Mesendoderm (in vitro differentiated cells): ENCODE measurements at regions not wholly inside any gene's neighbourhood (a gene's known extent, or its start where the extent isn't known, plus 50 kb on each side); places are given as distances from the start of the nearest gene placed in this dataset.
"Not testable (repeated sequence)": the region's sequence is repeated elsewhere in the genome, so short reads cannot be mapped to it uniquely, and the experiment has no call there.

ENCODE experiments used
- DNase-seq: peaks from one replicate; pipeline ENCODE4 v3.0.0; 2013
- H2AK5ac ChIP-seq: 2 replicates; pipeline ENCODE4 v1.6.1; 2013; ENCODE audit warnings: low read length, inconsistent platforms
- H2BK120ac ChIP-seq: 2 replicates; pipeline ENCODE4 v1.6.1; 2013; ENCODE audit warnings: low read depth, mild to moderate bottlenecking, low read length, moderate library complexity, mixed read lengths
- H2BK15ac ChIP-seq: replicated peaks from 2 replicates; pipeline ENCODE4 v1.6.1; 2013; ENCODE audit warnings: low read depth, mild to moderate bottlenecking, moderate library complexity
- H2BK5ac ChIP-seq: 2 replicates; pipeline ENCODE4 v1.6.1; 2013; ENCODE audit warnings: low read length, inconsistent platforms
- H3K18ac ChIP-seq: 2 replicates; pipeline ENCODE4 v1.6.1; 2013; ENCODE audit warnings: mild to moderate bottlenecking, low read length, mixed read lengths
- H3K23ac ChIP-seq: one replicate; pipeline ENCODE4 v1.6.1; 2013; ENCODE audit warnings: low read length
- H3K27ac ChIP-seq: 2 replicates; pipeline ENCODE4 v1.5.1; 2013; ENCODE audit warnings: low read depth, mild to moderate bottlenecking, inconsistent platforms, low read length, moderate library complexity
- H3K27me3 ChIP-seq: 2 replicates; pipeline ENCODE4 v1.6.1; 2013; ENCODE audit warnings: low read length, control low read depth, mild to moderate bottlenecking, inconsistent platforms; ENCODE audit not compliant: insufficient read depth, poor library complexity
- H3K36me3 ChIP-seq: 2 replicates; pipeline ENCODE4 v1.6.1; 2013; ENCODE audit warnings: low read length, inconsistent platforms; ENCODE audit not compliant: control insufficient read depth, insufficient read depth
- H3K4ac ChIP-seq: one replicate; pipeline ENCODE4 v1.6.1; 2013; ENCODE audit warnings: low read depth, mild to moderate bottlenecking, low read length, moderate library complexity
- H3K4me1 ChIP-seq: 2 replicates; pipeline ENCODE4 v1.6.1; 2013; ENCODE audit warnings: low read depth, low read length, inconsistent platforms; ENCODE audit not compliant: control insufficient read depth
- H3K4me2 ChIP-seq: 2 replicates; pipeline ENCODE4 v1.6.1; 2013; ENCODE audit warnings: low read length
- H3K4me3 ChIP-seq: 2 replicates; pipeline ENCODE4 v1.5.1; 2013; ENCODE audit warnings: mild to moderate bottlenecking, low read length
- H3K56ac ChIP-seq: one replicate; pipeline ENCODE4 v1.6.1; 2013; ENCODE audit warnings: low read length
- H3K79me1 ChIP-seq: 2 replicates; pipeline ENCODE4 v1.6.1; 2013; ENCODE audit warnings: low read length, inconsistent platforms
- H3K79me2 ChIP-seq: 2 replicates; pipeline ENCODE4 v1.6.1; 2013; ENCODE audit warnings: mild to moderate bottlenecking, low read length; ENCODE audit not compliant: control insufficient read depth, insufficient read depth
- H3K9ac ChIP-seq: 2 replicates; pipeline ENCODE4 v1.6.1; 2013; ENCODE audit warnings: low read length, inconsistent platforms
- H4K5ac ChIP-seq: one replicate; pipeline ENCODE4 v1.6.1; 2013; ENCODE audit warnings: low read length
- H4K8ac ChIP-seq: one replicate; pipeline ENCODE4 v1.6.1; 2013; ENCODE audit warnings: low read depth, mild to moderate bottlenecking, control low read depth, low read length, moderate library complexity
- WGBS: extraction: QIAGEN DNeasy Blood & Tissue Kit; methylation state at CpG from one replicate; pipeline ENCODE4 v1.1.7; 2013; ENCODE audit warnings: low lambda C conversion rate, missing lambda C conversion rate; ENCODE audit not compliant: insufficient coverage; ENCODE audit errors: extremely low coverage; 5-methylcytosine and 5-hydroxymethylcytosine counted together

DNA sequence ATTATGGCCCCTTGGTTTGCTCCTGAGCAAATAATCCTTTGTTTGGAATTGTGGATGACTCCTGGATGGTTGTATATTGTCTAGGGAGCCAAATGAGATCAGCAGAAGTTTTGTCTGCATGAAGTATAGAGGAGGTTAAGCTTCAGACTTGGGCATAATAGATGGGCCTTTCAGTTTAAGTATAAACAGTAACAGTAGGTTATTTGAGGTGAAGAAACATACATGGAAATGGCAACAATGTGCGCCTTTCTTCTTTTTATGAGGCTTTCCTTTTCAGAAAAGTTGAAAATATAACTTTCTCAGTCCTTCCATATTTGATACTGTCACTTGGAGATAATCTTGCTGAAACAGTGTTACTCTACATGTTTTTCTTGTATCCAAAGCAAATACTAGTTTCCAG, 63.7 kb upstream of the PPP1R12A start:
- Histone ChIP-seq H2BK15ac (no peak overlapping the region), H2BK120ac (no peak overlapping the region), H3K79me2 (no peaks in the 10 kb centered on the region), H3K4me1 (peaks cover 2% of the 10 kb centered on the region), H4K5ac (no peak overlapping the region), H3K4me2 (no peak overlapping the region), H3K79me1 (no peaks in the 10 kb centered on the region), H3K9ac (no peak overlapping the region), H3K27me3 (no peaks in the 10 kb centered on the region), H2AK5ac (no peak overlapping the region), H3K23ac (no peak overlapping the region), H3K4me3 (no peak overlapping the region), H3K36me3 (no peaks in the 10 kb centered on the region), H3K27ac (no peak overlapping the region), H3K56ac (no peak overlapping the region), H4K8ac (no peak overlapping the region), H3K18ac (no peak overlapping the region), H2BK5ac (no peak overlapping the region), H3K4ac (no peak overlapping the region)
- WGBS: no CpG with 5 or more reads among the region's 1 CpG
- no peak for DNase-seq

DNA sequence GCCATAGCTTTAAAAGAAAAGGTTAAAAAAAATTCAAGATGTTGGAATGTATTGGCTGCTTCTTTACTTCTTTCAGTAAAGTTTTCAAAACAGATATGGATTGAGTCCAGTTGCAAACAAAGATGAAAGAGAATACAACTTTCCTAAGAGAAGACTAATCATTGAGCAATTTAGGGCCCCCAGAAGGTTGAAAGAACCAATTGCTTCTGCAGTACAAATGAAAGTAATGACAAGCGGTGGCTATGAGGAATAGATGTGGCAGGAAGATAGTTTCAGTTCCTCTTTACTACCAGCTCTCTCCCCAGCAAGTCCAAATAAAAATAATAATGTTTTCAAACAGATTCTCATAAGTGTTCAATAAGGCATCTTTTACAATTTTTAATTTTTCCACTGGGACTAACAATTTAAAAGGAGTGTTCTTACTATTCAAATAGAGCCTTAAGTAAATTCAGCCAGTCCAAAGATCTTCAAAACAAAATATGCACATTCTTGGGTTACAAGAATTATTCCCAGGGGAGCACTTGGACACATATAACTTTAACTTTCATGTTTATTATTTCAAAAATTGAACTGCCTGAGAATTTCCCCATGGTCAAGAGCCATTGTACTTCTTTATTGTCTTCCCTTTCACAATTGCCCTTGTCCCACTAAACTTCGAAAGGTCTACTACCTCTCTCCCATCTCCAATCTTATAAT, 62.3 kb upstream of the PPP1R12A start:
- Histone ChIP-seq H3K79me2 (no peaks in the 10 kb centered on the region), H2BK15ac (no peak overlapping the region), H2BK120ac (no peak overlapping the region), H3K4me2 (no peak overlapping the region), H3K36me3 (no peaks in the 10 kb centered on the region), H3K9ac (no peak overlapping the region), H2AK5ac (no peak overlapping the region), H2BK5ac (no peak overlapping the region), H3K23ac (no peak overlapping the region), H3K56ac (no peak overlapping the region), H4K8ac (no peak overlapping the region), H3K4me1 (peaks cover 2% of the 10 kb centered on the region), H3K18ac (no peak overlapping the region), H3K79me1 (no peaks in the 10 kb centered on the region), H3K27me3 (no peaks in the 10 kb centered on the region), H3K4me3 (no peak overlapping the region), H4K5ac (no peak overlapping the region), H3K4ac (no peak overlapping the region), H3K27ac (no peak overlapping the region)
- no CpG with 5 or more reads among the region's 2 CpGs for WGBS
- no peak for DNase-seq

DNA sequence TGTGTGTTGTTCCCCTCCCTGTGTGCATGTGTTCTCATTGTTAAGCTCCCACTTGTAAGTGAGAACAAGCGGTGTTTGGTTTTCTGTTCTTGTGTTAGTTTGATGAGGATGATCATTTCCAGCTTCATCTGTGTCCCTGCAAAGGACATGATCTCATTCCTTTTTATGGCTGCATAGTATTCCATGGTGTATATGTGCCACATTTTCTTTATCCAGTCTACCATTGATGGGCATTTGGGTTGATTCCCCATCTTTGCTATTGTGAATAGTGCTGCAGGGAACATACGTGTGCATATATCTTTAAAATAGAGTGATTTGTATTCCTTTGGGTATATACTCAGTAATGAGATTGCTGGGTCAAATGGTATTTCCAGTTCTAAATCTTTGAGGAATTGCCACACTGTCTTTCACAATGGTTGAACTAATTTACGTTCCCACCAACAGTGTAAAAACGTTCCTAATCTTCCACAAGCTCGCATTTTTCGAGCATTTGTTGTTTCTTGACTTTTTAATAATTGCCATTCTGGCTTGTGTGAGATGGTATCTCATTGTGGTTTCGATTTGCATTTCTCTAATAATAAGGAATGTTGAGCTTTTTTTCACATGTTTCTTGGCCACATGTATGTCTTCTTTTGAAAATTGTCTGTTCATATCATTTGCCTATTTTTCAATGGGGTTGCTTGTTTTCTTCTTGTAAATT, 60.6 kb upstream of the PPP1R12A start:
- H3K23ac ChIP-seq, H2BK15ac ChIP-seq, H4K5ac ChIP-seq, H3K9ac ChIP-seq, H3K56ac ChIP-seq, H3K4me3 ChIP-seq, H3K27ac ChIP-seq, H2AK5ac ChIP-seq, H3K4me2 ChIP-seq, H3K4ac ChIP-seq, H3K18ac ChIP-seq, H3K4me1 ChIP-seq, H3K79me1 ChIP-seq, H2BK5ac ChIP-seq, H4K8ac ChIP-seq, H3K79me2 ChIP-seq, H3K36me3 ChIP-seq, H3K27me3 ChIP-seq, H2BK120ac ChIP-seq, DNase-seq: not testable (repeated sequence)
- WGBS: no CpG with 5 or more reads among the region's 7 CpGs

DNA sequence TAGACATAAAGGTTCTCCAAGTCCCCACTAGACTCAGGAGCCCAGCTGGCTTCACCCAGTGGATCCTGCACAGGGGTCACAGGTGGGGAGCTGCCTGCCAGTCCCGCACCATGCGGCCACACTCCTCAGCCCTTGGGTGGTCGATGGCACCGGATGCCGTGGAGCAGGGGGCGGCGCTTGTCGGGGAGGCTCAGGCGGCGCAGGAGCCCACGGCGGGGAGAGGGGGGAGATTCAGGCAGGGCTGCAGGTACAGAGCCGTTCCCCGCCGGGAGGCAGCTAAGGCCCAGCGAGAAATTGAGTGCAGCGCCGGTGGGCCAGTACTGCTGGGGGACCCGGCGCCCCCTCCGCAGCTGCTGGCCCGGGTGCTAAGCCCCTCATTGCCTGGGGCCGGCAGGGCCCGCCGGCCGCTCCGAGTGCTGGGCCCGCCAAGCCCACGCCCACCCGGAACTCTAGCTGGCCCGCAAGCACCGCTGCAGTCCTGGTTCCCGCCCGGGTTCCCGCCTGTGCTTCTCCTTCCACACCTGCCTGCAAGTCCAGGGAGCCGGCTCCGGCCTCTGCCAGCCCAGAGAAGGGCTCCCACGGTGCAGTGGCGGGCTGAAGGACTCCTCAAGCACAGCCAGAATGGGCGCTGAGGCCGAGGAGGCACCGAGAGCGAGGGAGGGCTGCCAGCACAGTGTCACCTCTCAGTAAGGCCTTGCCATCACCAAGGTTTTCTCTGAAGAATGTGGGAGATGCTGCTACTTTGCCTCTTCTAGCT, 58.4 kb upstream of the PPP1R12A start:
- DNase-seq: no peak
- WGBS: no CpG with 5 or more reads among the region's 43 CpGs
- H2BK15ac ChIP-seq: no peak overlapping the region

DNA sequence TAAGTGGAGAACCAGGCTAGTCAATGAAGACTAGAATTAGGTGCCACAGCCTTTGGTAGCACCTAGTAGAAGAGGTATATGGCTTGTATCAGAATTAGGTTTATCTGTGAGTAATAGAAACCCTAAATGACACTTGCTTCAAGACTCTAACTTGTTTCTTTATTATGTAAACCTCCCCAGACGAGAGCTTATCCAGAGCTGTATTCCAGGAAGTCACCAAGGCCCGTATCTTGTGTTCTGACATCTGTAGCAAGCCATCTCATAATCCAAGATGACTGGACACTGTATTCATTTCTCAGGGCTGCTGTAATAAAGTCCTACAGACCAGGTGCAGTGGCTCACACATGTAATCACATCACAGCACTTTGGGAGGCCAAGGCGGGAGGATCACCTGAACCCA, 56.7 kb upstream of the PPP1R12A start:
- H3K79me1 ChIP-seq: no peaks in the 10 kb centered on the region
- no CpG with 5 or more reads among the region's 3 CpGs for WGBS
- H3K27me3 ChIP-seq: no peaks in the 10 kb centered on the region

More for the DNA sequence above, 58.4 kb upstream of the PPP1R12A start:
- Histone ChIP-seq H2BK120ac (no peak overlapping the region), H3K4ac (no peak overlapping the region), H3K79me2 (no peaks in the 10 kb centered on the region), H2AK5ac (no peak overlapping the region), H3K9ac (no peak overlapping the region), H3K27me3 (no peaks in the 10 kb centered on the region), H3K4me1 (no peaks in the 10 kb centered on the region), H3K56ac (no peak overlapping the region), H4K8ac (no peak overlapping the region), H3K79me1 (no peaks in the 10 kb centered on the region), H3K18ac (no peak overlapping the region), H3K27ac (no peak overlapping the region), H3K23ac (no peak overlapping the region), H2BK5ac (no peak overlapping the region), H3K36me3 (no peaks in the 10 kb centered on the region), H3K4me2 (no peak overlapping the region), H4K5ac (no peak overlapping the region), H3K4me3 (no peak overlapping the region)

More for the DNA sequence above, 56.7 kb upstream of the PPP1R12A start:
- Histone ChIP-seq H3K23ac (no peak overlapping the region), H3K4me2 (no peak overlapping the region), H3K79me2 (no peaks in the 10 kb centered on the region), H3K4me1 (no peaks in the 10 kb centered on the region), H4K8ac (no peak overlapping the region), H3K36me3 (no peaks in the 10 kb centered on the region), H2AK5ac (no peak overlapping the region), H3K9ac (no peak overlapping the region), H3K18ac (no peak overlapping the region), H3K27ac (no peak overlapping the region), H2BK15ac (no peak overlapping the region), H2BK120ac (no peak overlapping the region), H3K4ac (no peak overlapping the region), H3K56ac (no peak overlapping the region), H2BK5ac (no peak overlapping the region), H4K5ac (no peak overlapping the region), H3K4me3 (no peak overlapping the region)
- DNase-seq: no peak
